GM12878 (cell line): ENCODE measurements at regions not wholly inside any gene's neighbourhood (a gene's known extent, or its start where the extent isn't known, plus 50 kb on each side); places are given as distances from the start of the nearest gene placed in this dataset.

Experiments
- ATAC-seq: fragments of 200-7000 bp; cut with Tn5 transposase; 3 replicates; pipeline ENCODE4 v1.9.1; 2020; ENCODE audit warnings: mild to moderate bottlenecking, moderate library complexity
- BruUV-seq: library from RNA; stranded (reverse); fragments of 400-500 nt; replicated peaks from 2 replicates; lab custom pipeline; 2021; lab: Mats Ljungman, UMichigan
- CTCF ChIA-PET: fragments of 300-600 bp; sonication (Branson Sonifier 250); formaldehyde crosslinking; extraction: SDS; loops from one replicate; lab custom pipeline; 2021; ENCODE audit warnings: inconsistent platforms; lab: Yijun Ruan, JAX
- POLR2A ChIA-PET: fragments of 350-600 bp; formaldehyde crosslinking; extraction: SDS; loops from one replicate; lab custom pipeline; 2021; ENCODE audit warnings: inconsistent platforms; lab: Charles Lee
- RAD21 ChIA-PET: fragments of 300-600 bp; sonication (Branson Sonifier 250); formaldehyde crosslinking; loops from one replicate; lab custom pipeline; 2023; ENCODE audit warnings: antibody characterized with exemption; ENCODE audit not compliant: unreplicated experiment; lab: Charles Lee
- SMC1A ChIA-PET: fragments of 300-600 bp; sonication (Branson Sonifier 250); formaldehyde crosslinking; loops from one replicate; lab custom pipeline; 2023; ENCODE audit not compliant: unreplicated experiment, uncharacterized antibody; lab: Charles Lee
- DNase-seq: peaks from one replicate; pipeline ENCODE4 v3.0.0-alpha.2; 2011; ENCODE audit warnings: low read depth, low spot score
- FAIRE-seq: peaks from 3 replicates; lab custom pipeline; 2011; peaks lifted over from hg19 to GRCh38; lab: Jason Lieb, UNC
- H2AFZ ChIP-seq: 2 replicates; pipeline ENCODE4 v1.6.0; 2011; ENCODE audit warnings: low read depth, low read length, control low read depth; ENCODE audit not compliant: control insufficient read depth
- H3K27ac ChIP-seq: 2 replicates; pipeline ENCODE4 v1.5.1; 2011; ENCODE audit warnings: control low read depth; ENCODE audit not compliant: control insufficient read depth, insufficient read depth
- H3K27me3 ChIP-seq, 2 experiments: replicated peaks in 1 of 2; 2 replicates each; pipeline versions ENCODE4 v1.6.0 to v1.6.1; 2011; ENCODE audit warnings: low read length in 1 of 2; ENCODE audit not compliant: control insufficient read depth in 2 of 2, insufficient read depth in 2 of 2
- H3K36me3 ChIP-seq, 2 experiments: 2 replicates each; pipeline ENCODE4 v1.5.1; 2011; ENCODE audit warnings: low read length in 1 of 2; ENCODE audit not compliant: control insufficient read depth in 2 of 2, insufficient read depth in 2 of 2
- H3K4me1 ChIP-seq: 2 replicates; pipeline ENCODE4 v1.6.1; 2011; ENCODE audit warnings: mild to moderate bottlenecking, low read length, moderate library complexity, mixed read lengths; ENCODE audit not compliant: control insufficient read depth, insufficient read depth
- H3K4me2 ChIP-seq: 2 replicates; pipeline ENCODE4 v1.6.0; 2011; ENCODE audit warnings: control low read depth; ENCODE audit not compliant: control insufficient read depth, insufficient read depth
- H3K4me3 ChIP-seq: fragments of 200-600 bp; sonication (generic); 2 replicates; pipeline ENCODE4 v1.5.1; 2016
- H3K79me2 ChIP-seq: 2 replicates; pipeline ENCODE4 v1.6.0; 2011; ENCODE audit warnings: low read length; ENCODE audit not compliant: control insufficient read depth, insufficient read depth
- H3K9ac ChIP-seq: 2 replicates; pipeline ENCODE4 v1.8.0; 2011; ENCODE audit warnings: low read length, control low read depth, mixed read lengths; ENCODE audit not compliant: control insufficient read depth, insufficient read depth
- H3K9me3 ChIP-seq: replicated peaks from 3 replicates; pipeline ENCODE4 v1.5.1; 2011; ENCODE audit warnings: mild to moderate bottlenecking, low read length; ENCODE audit not compliant: control insufficient read depth, insufficient read depth
- H4K20me1 ChIP-seq: 2 replicates; pipeline ENCODE4 v1.6.0; 2011; ENCODE audit not compliant: control insufficient read depth, insufficient read depth
- BRCA1 ChIP-seq: IDR thresholded peaks from 2 replicates; pipeline ENCODE4 v1.6.1; 2011; ENCODE audit warnings: low read depth, low read length, improper control_type of control experiment
- GABPA ChIP-seq: IDR thresholded peaks from 2 replicates; pipeline ENCODE4 v1.6.1; 2014; ENCODE audit warnings: antibody characterized with exemption, low read depth, mild to moderate bottlenecking, inconsistent platforms
- KDM1A ChIP-seq: fragments of 200-600 bp; sonication (generic); IDR thresholded peaks from 2 replicates; pipeline ENCODE4 v1.6.1; 2016; ENCODE audit warnings: borderline replicate concordance
- NR2C2 ChIP-seq: IDR thresholded peaks from 2 replicates; pipeline ENCODE4 v1.6.1; 2011; ENCODE audit warnings: borderline replicate concordance, low read depth; ENCODE audit not compliant: control insufficient read depth, insufficient read length
- PAX8 ChIP-seq: fragments of 450-650 bp; IDR thresholded peaks from 2 replicates; pipeline ENCODE4 v1.6.1; 2017; ENCODE audit warnings: mild to moderate bottlenecking, moderate library complexity
- PML ChIP-seq: IDR thresholded peaks from 2 replicates; pipeline ENCODE4 v1.6.1; 2012; ENCODE audit warnings: low read length, inconsistent platforms
- POLR2AphosphoS2 ChIP-seq: IDR thresholded peaks from 2 replicates; pipeline ENCODE4 v1.6.1; 2011; ENCODE audit warnings: low read depth, mild to moderate bottlenecking, low read length, improper control_type of control experiment, moderate library complexity
- RAD21 ChIP-seq: IDR thresholded peaks from 2 replicates; pipeline ENCODE4 v1.6.1; 2011; ENCODE audit warnings: mild to moderate bottlenecking, low read depth, low read length, moderate library complexity; ENCODE audit not compliant: insufficient read depth
- SP1 ChIP-seq: IDR thresholded peaks from one replicate; pipeline ENCODE4 v1.6.1; 2011; ENCODE audit warnings: low read depth, low read length
- SRF ChIP-seq, 2 experiments: IDR thresholded peaks; 2 replicates each; pipeline ENCODE4 v1.6.1; 2011; ENCODE audit warnings: low read depth in 2 of 2, low read length in 2 of 2, mild to moderate bottlenecking in 1 of 2, moderate library complexity in 1 of 2
- STAT3 ChIP-seq: IDR thresholded peaks from 2 replicates; pipeline ENCODE4 v1.6.1; 2011; ENCODE audit warnings: low read depth, low read length, improper control_type of control experiment
- WGBS: methylation state at CpG from one replicate; pipeline ENCODE4 v1.1.6; 2016; ENCODE audit warnings: low lambda C conversion rate; ENCODE audit not compliant: insufficient replicate concordance, insufficient coverage; ENCODE audit errors: missing lambda C conversion rate; 5-methylcytosine and 5-hydroxymethylcytosine counted together
- in situ Hi-C: fragments of 300-500 bp; cut with MboI; formaldehyde crosslinking; loops from 9 replicates; pipeline ENCODE4 v1.14.3; 2018; ENCODE audit warnings: mixed read lengths
- intact Hi-C: fragments of 100-400 bp; cut with micrococcal nuclease; formaldehyde crosslinking; loops from one replicate; pipeline ENCODE4 v1.14.2; 2022; ENCODE audit not compliant: unreplicated experiment
- TF ChIP-seq, protein P1 (sequence below): IDR thresholded peaks from 2 replicates; pipeline ENCODE4 v1.6.1; 2011; ENCODE audit warnings: low read depth, low read length, improper control_type of control experiment, borderline replicate concordance
- TF ChIP-seq, protein P2 (sequence below): IDR thresholded peaks from 2 replicates; pipeline ENCODE4 v1.6.1; 2012; ENCODE audit warnings: low read depth, low read length, improper control_type of control experiment

DNA sequence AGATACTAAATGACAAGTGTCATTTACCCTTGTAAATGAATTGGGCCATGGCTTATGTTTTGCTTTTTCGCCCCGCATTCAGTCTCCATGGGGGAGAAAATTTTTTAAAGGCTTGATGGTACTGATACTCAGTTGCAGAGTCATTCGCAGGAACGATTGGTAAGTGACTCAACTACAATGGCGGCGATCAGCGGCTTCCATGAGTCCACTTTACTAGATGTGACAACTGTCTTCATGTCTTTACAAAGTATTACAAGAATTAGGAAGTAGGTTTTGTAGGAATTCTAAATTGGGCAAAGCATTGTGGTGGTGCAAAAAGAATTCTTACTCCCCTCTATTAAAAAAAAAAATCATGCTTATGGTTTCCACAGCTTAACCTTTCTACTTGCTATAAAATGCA, 108.8 kb upstream of the ZEB1 start:
- Histone ChIP-seq H3K4me3 (no peak overlapping the region), H3K4me1 (no peaks in the 10 kb centered on the region), H3K4me2 (no peak overlapping the region), H3K9me3 (no peaks in the 10 kb centered on the region), H3K79me2 (no peaks in the 10 kb centered on the region), H3K36me3 (no peaks in the 10 kb centered on the region), H3K9ac (no peak overlapping the region), H3K27me3 (no peaks in the 10 kb centered on the region), H3K27ac (no peak overlapping the region), H2AFZ (no peak overlapping the region), H4K20me1 (no peaks in the 10 kb centered on the region)
- in situ Hi-C loops: no loop called here
- 91% methylated on average over 7 of the region's 7 CpGs for WGBS
- ChIA-PET RAD21 (no interaction called here), SMC1A (no interaction called here), POLR2A (no interaction called here), CTCF (interaction anchor here (1.1 kb wide), 1 partner anchor 85 kb away, joined by 3 read pairs; no protein-coding TSS in a partner anchor)
- FAIRE-seq (no peak), ATAC-seq (no peak), DNase-seq (no peak)
- intact Hi-C loops: no loop called here
- no TSS peak for BruUV-seq
- no peak for TF ChIP-seq PML
- TF ChIP-seq SRF (IDR thresholded peaks at IDR 0.05; ENCODE audit: low read depth in 2 of 2, low read length in 2 of 2): no peak
- no peak for TF ChIP-seq BRCA1
- TF ChIP-seq RAD21: no peak
- no peak for TF ChIP-seq NR2C2
- TF ChIP-seq STAT3: no peak
- no peak for TF ChIP-seq POLR2AphosphoS2
- no peak for TF ChIP-seq PAX8
- no peak for TF ChIP-seq KDM1A
- TF ChIP-seq, protein P1, sequence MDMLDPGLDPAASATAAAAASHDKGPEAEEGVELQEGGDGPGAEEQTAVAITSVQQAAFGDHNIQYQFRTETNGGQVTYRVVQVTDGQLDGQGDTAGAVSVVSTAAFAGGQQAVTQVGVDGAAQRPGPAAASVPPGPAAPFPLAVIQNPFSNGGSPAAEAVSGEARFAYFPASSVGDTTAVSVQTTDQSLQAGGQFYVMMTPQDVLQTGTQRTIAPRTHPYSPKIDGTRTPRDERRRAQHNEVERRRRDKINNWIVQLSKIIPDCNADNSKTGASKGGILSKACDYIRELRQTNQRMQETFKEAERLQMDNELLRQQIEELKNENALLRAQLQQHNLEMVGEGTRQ: no peak
- TF ChIP-seq, protein P2, sequence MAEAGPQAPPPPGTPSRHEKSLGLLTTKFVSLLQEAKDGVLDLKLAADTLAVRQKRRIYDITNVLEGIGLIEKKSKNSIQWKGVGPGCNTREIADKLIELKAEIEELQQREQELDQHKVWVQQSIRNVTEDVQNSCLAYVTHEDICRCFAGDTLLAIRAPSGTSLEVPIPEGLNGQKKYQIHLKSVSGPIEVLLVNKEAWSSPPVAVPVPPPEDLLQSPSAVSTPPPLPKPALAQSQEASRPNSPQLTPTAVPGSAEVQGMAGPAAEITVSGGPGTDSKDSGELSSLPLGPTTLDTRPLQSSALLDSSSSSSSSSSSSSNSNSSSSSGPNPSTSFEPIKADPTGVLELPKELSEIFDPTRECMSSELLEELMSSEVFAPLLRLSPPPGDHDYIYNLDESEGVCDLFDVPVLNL: no peak
- no peak for TF ChIP-seq SP1
- TF ChIP-seq GABPA: no peak
